GM12874 (cell line): ENCODE measurements at regions not wholly inside any gene's neighbourhood (a gene's known extent, or its start where the extent isn't known, plus 50 kb on each side); places are given as distances from the start of the nearest gene placed in this dataset.

Source experiments
- TF ChIP-seq, protein P1 (sequence below): IDR thresholded peaks from 2 replicates; pipeline ENCODE4 v1.5.1; 2011; ENCODE audit warnings: low read depth, mild to moderate bottlenecking, control low read depth, low read length, moderate library complexity; ENCODE audit not compliant: insufficient read depth

GRCh38 chr18:73461038-73461779, 593.4 kb upstream of the NETO1 start:
- TF ChIP-seq, protein P1, sequence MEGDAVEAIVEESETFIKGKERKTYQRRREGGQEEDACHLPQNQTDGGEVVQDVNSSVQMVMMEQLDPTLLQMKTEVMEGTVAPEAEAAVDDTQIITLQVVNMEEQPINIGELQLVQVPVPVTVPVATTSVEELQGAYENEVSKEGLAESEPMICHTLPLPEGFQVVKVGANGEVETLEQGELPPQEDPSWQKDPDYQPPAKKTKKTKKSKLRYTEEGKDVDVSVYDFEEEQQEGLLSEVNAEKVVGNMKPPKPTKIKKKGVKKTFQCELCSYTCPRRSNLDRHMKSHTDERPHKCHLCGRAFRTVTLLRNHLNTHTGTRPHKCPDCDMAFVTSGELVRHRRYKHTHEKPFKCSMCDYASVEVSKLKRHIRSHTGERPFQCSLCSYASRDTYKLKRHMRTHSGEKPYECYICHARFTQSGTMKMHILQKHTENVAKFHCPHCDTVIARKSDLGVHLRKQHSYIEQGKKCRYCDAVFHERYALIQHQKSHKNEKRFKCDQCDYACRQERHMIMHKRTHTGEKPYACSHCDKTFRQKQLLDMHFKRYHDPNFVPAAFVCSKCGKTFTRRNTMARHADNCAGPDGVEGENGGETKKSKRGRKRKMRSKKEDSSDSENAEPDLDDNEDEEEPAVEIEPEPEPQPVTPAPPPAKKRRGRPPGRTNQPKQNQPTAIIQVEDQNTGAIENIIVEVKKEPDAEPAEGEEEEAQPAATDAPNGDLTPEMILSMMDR = no peak

- TF ChIP-seq, protein P1 = no peak
These were observed 590.6 kb upstream of the NETO1 start for GRCh38 chr18:73458186-73458964.

- TF ChIP-seq, protein P1 = no peak
These were observed 588.9 kb upstream of the NETO1 start for GRCh38 chr18:73456643-73457042.

GRCh38 chr18:73452866-73453265, 585.1 kb upstream of the NETO1 start:
- TF ChIP-seq, protein P1 = no peak

DNA sequence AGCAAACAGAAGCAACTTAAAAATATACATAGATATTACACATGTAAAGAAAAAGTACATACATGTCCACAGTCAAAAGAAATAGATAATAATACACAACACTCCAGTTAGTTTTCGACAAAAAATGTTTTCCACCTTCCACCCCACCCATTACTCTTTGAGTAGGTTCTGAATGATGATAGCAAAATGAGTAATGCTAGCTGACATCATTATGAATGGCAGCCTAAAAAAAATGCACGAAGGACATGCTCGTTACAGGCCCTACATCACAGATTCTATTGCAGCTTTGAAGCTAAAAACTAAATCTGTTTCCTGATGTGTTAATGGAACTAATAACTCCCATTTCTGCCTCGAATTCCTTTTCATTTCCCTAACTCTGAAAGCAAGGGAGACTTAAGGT, 578.7 kb upstream of the NETO1 start:
- TF ChIP-seq, protein P1 = no peak

DNA sequence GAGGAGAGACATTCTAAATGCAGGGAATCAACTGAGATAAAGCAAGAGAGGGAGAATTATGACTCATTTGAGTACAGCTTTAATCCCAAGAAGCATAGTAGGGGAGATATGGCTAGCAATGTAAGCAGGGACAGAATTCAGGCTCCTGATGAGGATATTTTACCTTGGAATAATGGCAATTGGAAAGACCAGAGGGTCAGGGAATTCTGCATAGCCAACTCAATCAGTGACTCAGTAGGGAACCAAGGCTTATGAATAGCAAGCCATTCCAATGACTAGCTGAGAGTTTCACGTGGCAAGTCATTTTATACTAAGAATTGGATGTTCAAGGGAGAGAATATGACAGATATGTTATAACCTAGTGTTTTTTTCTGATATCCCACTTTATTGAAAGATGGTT, 563.8 kb upstream of the NETO1 start:
- TF ChIP-seq, protein P1 = no peak

- TF ChIP-seq, protein P1 = no peak
These were observed 553.2 kb upstream of the NETO1 start for GRCh38 chr18:73421010-73421409.
